Hematopoietic multipotent progenitor cell treated with erythropoietin and hydrocortisone succinate and interleukin-3 and kit ligand, for 6 days (in vitro differentiated cells): ENCODE measurements at regions not wholly inside any gene's neighbourhood (a gene's known extent, or its start where the extent isn't known, plus 50 kb on each side); places are given as distances from the start of the nearest gene placed in this dataset.
"Not testable (repeated sequence)": the region's sequence is repeated elsewhere in the genome, so short reads cannot be mapped to it uniquely, and the experiment has no call there.

Source experiments
- DNase-seq: peaks from one replicate; pipeline ENCODE4 v3.0.0-alpha.2; 2015

DNA sequence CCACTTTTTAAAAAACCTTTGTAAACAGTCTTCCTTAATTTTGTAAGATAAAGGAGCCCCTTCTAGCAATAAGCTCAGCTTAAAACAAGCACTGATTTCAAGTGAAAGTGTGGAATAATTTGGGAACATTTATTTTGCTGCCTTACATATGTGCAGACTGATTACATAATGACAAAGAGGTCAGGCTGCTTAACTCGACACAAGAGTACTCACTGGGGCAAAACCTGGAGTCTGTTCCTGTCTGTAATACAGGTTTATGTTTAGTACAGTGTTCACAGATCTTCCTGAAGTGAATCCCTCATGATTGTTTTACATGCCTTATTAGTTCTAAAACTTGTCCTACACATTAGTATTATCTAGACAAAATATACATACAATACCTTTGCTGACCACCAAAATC, 609.8 kb downstream of the LMO7 start:
- no peak for DNase-seq

DNA sequence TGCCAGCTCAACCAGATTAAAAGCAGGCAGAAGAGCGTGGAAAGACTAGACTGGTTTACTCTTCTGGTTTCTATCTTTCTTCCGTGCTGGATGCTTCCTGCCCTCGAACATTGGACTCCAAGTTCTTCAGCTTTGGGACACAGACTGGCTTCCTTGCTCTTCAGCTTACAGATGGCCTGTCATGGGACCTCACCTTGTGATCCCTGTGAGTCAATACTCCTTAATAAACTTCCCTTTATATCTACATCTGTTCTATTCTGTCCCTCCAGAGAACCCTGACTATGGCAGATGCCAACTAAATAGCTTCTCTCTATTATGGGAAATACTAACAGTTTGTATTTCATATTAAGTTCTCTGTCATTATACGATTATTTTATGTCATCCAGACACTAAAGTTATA, 609.1 kb downstream of the LMO7 start:
- DNase-seq, result no peak

DNA sequence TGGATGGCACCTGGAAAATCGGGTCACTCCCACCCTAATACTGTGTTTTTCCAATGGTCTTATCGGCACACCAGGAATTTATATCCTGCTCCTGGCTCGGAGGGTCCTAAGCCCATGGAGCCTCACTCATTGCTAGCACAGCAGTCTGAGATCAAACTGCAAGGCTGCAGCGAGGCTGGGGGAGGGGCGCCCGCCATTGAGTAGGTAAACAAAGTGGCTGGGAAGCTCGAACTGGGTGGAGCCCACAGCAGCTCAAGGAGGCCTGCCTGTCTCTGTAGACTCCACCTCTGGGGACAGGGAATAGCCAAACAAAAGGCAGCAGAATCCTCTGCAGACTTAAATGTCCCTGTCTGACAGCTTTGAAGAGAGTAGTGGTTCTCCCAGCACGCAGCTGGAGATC, 607.0 kb downstream of the LMO7 start:
- DNase-seq, result not testable (repeated sequence)

DNA sequence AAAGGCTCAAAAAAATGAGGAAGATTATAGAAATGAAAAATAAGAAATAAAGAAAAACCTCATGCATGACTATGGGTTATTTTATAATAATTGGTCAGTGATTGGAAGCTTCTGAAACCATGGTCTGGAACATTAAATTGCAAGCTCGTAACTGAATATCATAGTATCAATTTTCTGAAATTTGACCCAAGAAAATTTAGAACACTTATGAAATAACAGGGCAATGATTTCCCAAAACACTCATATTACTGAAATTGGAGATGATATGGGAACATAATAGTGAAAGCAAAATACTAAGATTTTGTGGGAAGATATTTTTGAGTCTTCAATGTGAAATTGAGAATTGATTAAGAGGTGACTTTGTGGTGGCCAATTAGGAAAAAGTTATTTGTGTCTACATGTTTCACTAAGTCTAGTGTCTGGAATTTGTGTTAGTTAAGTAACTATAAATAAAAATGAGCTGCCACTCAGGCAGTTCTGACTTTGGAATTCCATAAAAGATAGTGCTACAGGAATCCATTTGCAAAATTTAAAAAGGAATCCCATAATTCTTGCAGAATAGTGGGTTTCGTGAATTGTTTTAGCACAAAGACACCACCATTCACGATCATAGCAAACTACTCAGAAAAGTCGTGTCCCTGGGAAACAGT, 603.0 kb downstream of the LMO7 start:
- no peak for DNase-seq

DNA sequence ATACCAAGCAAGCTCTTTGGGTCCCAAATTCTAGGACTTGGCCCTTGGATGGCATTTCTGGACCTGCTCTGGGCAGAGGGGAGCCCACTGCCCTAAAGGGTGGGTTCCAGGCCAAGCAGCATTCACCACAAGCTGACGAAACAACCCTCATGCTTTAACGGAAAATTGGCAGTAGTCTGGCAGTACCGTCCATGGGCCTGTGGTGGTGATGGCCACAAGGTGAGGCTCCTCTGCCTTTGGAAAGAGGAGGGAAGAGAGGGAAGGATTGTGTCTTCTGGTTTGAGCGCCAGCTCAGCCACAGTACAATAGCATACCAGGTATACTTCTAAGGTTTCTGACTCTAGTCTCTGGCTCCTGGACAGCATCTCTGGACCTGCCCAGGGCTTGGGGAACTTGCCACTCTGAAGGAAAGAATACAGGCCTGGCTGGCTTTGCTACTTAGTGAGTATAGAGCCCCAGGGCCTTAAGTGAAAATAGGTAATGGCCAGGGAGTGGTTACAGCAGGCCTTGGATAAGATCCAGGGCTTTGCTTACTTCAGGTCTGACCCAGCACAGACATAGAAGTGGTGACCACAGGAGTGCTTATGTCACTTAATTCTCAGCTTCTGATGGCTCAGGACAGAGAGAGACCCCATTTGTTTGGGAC, 595.5 kb downstream of the LMO7 start:
- DNase-seq, result no peak

DNA sequence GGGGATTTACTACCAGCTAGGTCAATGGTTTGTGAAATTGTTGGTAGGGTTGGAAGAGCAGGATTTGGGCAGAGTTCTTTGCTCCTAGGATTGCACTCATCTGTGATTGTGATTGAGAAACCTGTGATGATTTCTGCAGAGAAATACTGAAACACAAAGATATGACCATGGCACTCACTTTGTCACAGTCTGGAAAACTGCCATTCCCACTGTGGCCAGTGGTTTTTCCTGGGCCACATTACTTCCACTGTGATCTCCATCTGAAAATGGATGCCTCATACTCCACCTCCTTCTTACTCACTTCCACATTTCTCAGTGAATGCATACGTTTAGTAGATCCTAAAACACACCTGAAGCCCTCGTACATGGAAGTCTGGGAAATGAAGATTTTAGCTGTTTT, 593.2 kb downstream of the LMO7 start:
- no peak for DNase-seq

DNA sequence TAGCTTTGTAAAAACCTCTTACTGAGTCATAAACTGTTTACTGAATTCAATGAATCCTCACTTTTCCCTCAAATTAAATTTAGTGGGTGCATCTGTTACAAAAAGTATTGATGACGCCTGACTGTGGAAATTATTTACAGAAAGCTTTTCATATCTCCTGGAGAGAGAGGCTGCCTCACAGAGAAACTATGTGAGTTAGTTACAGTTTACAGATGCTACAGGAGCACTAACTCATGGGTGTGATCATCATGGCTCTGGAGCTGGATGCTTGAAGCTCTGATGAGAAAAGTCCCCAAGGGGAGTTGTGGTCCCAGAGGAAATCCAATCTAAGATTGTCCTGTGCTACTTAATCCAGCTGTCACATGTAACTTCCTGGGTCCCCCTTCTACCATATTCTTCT, 590.8 kb downstream of the LMO7 start:
- no peak for DNase-seq

DNA sequence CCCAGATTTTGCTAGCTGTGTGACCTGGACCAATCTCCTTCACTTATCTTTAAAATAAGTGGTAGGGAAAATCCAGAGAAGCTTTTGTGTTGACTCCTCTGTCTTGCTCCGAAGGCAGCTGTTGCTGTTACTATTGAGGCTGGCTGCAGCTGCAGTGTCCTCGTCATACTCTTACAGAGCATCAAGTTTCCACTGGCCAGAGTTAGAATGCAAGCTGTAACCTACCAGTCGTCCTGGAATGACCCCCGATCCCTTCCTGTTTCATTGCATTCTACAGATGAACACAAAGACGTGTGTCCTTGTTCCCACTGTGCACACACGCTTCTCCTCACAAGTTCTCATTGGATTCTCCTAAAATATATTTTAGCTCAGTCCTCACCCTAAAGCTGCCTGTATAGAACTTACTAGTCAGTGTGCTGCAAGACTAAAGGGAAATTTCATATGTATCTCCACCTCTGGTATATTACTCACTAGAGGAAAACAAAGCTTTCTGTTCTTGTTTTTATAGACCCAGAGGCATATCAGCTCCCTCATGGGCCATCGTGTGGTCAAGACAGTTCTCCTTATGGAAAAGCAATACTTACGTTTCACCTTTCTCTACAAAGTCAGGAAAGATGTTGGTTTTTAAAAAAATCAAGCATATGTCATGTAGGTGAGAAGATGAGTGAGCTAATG, 589.8 kb downstream of the LMO7 start:
- DNase-seq, result no peak

DNA sequence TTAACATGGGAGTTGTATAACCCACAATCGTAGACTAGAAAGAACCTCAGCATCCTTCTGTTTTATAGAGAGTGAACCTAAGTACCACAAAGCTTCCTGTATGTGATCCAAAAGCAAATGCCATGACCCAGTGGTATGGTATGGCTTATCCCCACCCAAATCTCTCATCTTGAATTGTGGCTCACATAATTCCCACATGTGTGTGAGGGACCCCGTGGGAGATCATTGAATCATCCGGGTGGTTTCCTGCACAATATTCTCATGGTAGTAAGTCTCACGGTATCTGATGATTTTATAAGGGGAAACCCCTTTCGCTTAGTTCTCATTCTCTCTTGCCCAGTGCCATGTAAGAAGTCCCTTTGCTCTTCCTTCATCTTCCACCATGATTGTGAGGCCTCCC, 587.9 kb downstream of the LMO7 start:
- no peak for DNase-seq

DNA sequence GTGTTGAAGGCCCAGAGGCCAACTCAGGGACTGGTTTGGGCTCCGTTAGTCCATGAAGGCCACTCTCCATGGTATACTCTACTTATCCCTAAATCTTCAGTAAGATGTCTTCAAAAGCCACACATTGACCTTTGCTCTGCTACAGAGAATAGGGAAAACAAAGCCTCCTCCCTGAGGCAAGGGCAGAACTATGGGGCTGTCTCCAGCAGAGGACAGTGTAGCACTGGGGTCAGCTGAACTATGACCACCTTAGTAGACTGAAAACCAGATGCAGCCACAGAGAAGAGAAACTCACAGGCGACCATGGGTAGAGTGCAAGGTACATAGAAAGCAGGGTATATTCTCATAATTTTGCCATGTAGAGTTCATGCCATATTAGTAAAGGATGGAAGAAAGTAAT, 587.4 kb downstream of the LMO7 start:
- DNase-seq, result no peak

DNA sequence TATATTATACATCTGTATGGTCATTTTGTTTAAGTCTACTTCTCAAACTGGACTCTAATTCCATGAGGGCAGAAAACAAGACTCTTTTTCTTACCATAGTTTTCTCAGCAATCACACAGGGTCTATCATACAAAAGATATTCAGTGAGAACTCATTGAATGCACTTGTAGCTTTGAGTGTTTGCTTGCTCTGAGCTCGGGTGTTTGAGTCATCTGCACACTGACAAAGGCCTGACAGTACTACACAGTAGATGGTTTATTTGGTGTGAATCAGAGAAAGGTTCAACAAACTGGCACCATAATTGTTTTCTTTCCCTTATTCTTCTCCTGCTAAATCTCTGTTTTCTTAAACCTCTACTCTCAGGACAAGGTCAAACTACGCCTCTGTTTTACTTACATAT, 586.4 kb downstream of the LMO7 start:
- no peak for DNase-seq

DNA sequence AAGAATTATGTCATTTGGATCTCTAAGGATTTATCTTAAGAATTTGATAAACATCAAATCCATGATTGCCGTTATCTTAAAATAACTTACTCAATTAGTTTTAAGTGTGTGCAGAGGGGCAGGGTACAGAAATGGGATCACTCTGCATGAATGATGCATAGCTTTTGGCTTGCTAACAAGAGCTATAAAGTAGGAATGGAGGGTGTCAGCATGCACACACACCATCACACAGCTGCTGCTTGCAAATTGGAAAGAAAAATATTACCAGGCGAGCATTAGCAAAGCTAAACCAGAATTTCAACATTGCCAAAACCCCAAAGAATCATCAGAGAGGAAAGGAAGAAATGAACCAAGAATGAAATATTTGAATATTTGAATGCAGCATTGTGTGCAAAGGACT, 580.6 kb downstream of the LMO7 start:
- no peak for DNase-seq

DNA sequence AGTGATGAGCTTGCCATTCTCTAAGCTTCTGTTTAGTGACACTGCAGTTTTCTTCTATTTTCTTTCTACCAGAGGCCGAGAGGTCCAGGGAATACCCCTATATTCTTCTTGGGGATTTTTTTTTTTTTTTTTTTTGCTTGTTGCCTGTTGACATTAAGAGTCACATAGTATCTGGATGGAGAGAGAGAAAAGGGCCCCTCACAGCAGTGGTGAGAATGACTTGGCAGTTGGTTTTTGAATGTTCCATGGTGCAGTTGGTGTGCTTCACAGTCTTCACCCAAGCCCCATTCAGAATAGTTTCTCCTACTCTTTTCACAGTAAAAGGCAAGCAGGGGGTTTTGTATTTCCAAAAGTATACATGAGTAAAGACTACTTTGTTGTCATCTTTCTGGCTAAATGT, 577.9 kb downstream of the LMO7 start:
- DNase-seq, result no peak

DNA sequence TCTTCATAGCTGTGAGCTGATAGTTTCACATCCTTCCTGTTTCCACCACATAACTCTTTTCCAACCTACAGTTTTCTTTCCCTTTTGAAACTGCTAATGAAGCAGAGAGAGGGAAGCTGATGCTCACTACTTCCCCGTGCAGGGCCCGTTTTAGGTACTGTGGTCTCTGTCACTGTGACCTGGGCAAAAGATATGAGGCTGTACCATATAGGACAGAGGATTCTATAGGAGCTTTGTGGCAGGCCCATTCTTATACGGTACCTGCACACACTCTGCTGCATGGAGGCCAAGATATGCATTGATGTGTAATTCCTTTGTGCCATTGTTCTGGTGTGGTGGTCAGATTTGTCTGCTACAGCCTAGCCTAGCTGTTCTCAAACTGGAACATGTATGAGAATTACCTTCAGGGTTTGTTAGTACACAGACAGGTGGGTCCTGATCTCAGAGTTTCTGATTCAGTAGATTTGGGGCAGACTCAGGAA, 577.3 kb downstream of the LMO7 start:
- no peak for DNase-seq

DNA sequence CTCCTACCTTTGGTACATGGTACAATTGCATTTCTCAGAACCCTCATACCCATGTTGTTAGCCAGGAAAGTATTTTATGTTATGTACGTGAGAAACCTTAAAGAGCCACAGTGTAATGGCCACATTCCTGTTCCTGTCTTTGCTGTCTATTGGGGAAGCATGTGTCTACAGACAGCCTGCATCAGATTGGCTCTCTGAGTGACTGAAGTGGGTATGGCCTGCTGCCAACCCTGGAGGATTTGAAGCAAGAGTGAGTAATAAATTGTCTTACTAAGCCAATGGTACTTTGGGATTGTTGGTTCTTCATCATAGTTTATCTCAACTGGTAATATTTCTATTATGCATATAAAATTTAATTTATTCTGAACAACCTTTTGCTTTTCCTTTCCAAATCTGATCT, 574.1 kb downstream of the LMO7 start:
- DNase-seq, result no peak

DNA sequence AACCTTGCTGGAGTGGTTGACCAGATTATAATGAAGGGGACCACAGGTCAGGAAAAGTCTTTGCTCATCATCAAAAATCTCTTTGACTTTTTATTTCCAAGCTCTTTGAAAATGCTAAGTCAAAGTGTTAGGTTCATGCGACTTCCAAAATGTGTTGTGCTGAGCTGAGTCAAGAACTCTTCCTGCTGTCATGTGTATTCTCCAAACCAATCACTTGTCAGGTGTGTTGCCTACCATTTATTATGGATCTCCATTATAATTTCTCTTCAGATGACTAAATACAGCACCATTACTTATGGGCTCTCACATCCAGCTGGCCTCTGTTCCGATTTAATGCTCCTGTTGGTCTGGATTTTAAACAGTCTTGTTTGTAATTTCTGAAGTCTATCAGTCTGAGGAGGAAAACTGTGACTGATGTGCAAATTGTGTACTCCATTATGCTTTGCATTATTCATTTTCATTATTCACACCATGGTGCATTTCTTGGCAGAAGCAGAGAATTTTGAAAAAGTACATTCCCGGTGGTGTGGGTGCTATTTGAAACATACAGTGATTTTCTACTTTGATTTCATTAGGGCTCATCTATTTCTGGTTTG, 562.5 kb downstream of the LMO7 start:
- no peak for DNase-seq

DNA sequence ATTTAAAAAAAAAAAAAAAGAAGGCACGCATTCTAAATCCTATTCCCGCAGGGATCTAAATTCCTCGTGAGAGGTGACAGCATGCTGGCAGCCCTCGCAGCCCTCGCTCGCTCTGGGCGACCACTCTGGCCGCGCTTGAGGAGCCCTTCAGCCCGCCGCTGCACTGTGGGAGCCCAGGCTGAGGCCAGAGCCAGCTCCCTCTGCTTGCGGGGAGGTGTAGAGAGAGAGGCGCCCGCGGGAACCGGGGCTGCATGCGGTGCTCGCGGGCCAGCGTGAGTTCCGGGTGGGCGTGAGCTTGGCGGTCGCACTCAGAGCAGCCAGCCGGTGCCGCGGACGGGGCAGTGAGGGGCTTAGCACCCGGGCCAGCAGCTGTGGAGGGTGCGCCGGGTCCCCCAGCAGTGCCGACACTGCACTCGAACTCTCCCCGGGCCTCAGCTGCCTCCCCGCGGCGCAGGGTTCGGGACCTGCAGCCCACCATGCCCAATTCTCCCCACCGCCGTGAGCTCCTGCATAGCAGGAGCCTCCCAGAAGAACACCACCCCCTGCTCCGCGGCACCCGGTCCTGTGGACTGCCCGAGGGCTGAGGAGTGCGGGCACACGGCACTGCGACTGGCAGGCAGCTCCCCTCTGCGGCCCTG, 553.9 kb downstream of the LMO7 start:
- no peak for DNase-seq

DNA sequence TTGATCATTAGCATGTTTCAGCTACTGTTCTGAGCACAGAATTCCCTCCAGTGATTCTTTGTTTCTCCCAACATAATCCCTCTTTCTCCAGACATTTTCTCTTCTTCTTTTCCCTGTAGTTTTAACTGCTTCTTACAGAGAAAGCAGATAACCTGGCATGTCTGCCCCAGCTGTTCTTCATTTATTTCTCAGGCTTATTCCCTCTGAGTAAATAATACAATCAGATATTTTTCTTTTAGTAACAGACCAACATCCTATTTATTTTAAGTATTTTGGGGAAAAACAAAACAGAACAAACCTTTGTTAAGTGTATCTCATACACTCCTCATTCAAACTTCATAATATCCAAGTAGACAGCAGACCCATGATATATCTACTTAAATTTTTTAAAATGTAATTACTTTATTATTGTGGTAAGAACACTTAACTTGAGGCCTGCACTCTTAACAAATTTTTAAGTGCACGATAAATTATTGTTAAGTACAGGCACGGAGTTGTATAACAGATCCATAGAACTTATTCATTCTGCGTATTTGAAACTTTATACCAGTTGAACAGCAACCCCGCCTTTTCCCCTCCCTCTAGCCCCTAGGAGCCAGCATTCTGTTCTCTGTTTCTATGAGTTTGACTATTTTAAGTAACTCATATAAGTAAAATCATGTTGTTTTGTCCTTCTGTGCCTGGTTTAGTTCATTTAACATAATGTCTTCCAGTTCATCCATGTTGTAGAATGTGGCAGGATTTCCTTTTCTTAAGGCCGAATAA, 540.0 kb downstream of the LMO7 start:
- no peak for DNase-seq

DNA sequence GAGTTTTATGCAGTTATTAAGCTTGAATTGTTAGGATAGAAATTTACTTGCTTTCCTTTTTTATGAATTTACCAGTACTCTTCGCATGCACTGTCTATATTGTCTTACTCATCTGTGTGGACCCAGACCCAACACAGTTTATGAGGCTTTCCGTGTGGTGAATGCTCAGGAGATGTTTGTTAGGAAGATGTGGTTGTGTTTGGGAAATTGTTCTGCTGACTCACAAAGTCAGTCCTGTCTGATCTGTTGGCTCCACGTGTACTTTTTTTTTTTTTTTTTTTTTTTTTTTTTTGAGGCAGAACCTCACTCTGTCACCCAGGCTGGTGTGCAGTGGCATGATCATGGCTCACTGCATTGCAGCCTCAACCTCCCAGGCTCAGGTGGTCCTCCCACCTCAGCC, 532.5 kb downstream of the LMO7 start:
- DNase-seq, result no peak

DNA sequence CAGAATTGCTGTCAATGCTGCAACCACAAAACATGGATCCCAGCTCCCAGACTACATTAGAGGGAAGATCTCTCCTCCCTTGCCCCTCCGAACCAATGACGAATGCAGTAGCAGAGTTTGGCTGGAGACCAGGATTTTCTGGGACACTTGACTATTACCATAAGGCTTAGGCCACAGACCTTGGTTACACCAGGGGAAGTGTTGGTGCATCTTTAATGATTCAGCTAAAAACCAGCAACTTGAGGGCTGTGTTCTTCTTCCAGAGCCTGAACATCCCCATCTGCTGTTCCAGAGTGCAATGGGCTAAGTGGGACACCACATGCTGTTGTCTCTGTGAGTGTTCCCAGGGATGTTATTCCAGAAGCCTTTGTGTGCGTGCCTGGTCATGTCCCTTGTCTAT, 528.2 kb downstream of the LMO7 start:
- DNase-seq, result no peak

DNA sequence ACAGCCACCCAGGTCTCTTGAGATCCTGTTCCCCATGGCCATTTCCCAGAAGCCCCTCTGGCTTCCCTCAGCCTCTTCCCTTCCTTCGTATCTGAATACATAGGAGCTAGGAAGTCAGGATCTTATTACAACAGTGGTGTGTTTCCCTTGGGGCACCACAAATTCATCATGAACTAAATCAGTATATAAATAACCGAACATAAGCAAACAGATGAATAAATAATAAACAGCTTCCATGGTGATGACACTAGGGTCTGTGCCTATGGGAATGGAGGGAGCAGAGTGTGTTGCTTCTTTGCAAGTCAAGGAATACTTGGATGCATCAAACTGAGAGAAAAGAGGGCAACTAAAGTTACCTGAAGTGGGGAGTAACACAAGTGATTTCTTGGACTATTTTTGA, 527.6 kb downstream of the LMO7 start:
- DNase-seq, result no peak
